ENCODE measurements at regions not wholly inside any gene's neighbourhood (a gene's known extent, or its start where the extent isn't known, plus 50 kb on each side); places are given as distances from the start of the nearest gene placed in this dataset.
A peak's percentile ranks its signal among the peaks of the same experiment; 100 is the strongest.
"Not testable (repeated sequence)": the region's sequence is repeated elsewhere in the genome, so short reads cannot be mapped to it uniquely, and the experiment has no call there.

- no peak for DNase-seq
Observed at GRCh38 chr15:69876064-69876940, 221.4 kb downstream of the TLE3 start.

GRCh38 chr15:69879963-69880362 is 217.8 kb downstream of the TLE3 start:
- not testable (repeated sequence) for DNase-seq

- no peak for DNase-seq
Observed at GRCh38 chr15:69880571-69881301, 217.0 kb downstream of the TLE3 start.

GRCh38 chr15:69881302-69881670 is 216.4 kb downstream of the TLE3 start:
- DNase-seq = no peak

- DNase-seq = no peak
Observed at GRCh38 chr15:69881766-69882165, 216.0 kb downstream of the TLE3 start.

- DNase-seq = no peak
Observed at GRCh38 chr15:69883306-69883705, 214.4 kb downstream of the TLE3 start.

GRCh38 chr15:69885173-69885955 is 212.4 kb downstream of the TLE3 start:
- no peak for DNase-seq

GRCh38 chr15:69887009-69887408 is 210.7 kb downstream of the TLE3 start:
- DNase-seq = peak; percentile 60

GRCh38 chr15:69887553-69887952 is 210.2 kb downstream of the TLE3 start:
- no peak for DNase-seq

- DNase-seq = no peak
Observed at GRCh38 chr15:69888406-69888805, 209.3 kb downstream of the TLE3 start.

- no peak for DNase-seq
Observed at GRCh38 chr15:69891070-69891536, 206.6 kb downstream of the TLE3 start.

GRCh38 chr15:69891606-69892005 is 206.1 kb downstream of the TLE3 start:
- DNase-seq = no peak

- DNase-seq = no peak
Observed at GRCh38 chr15:69892351-69892750, 205.4 kb downstream of the TLE3 start.

- DNase-seq = no peak
Observed at GRCh38 chr15:69893086-69893485, 204.6 kb downstream of the TLE3 start.

GRCh38 chr15:69893863-69894262 is 203.9 kb downstream of the TLE3 start:
- DNase-seq = no peak

GRCh38 chr15:69895202-69895601 is 202.5 kb downstream of the TLE3 start:
- no peak for DNase-seq

- DNase-seq = no peak
Observed at GRCh38 chr15:69896606-69897005, 201.1 kb downstream of the TLE3 start.

- no peak for DNase-seq
Observed at GRCh38 chr15:69897061-69897460, 200.7 kb downstream of the TLE3 start.

GRCh38 chr15:69897471-69898237 is 200.1 kb downstream of the TLE3 start:
- no peak for DNase-seq

GRCh38 chr15:69898243-69898642 is 199.5 kb downstream of the TLE3 start:
- no peak for DNase-seq

- DNase-seq = no peak
Observed at GRCh38 chr15:69902414-69903062, 195.2 kb downstream of the TLE3 start.
